Calu3 (cell line): ENCODE measurements at regions not wholly inside any gene's neighbourhood (a gene's known extent, or its start where the extent isn't known, plus 50 kb on each side); places are given as distances from the start of the nearest gene placed in this dataset.

Experiments
- BruUV-seq: library from RNA; stranded (reverse); fragments of 400-500 nt; replicated peaks from 2 replicates; lab custom pipeline; 2021; lab: Mats Ljungman, UMichigan
- CTCF ChIA-PET: fragments of 300-600 bp; sonication (Branson Sonifier 250); formaldehyde crosslinking; loops from one replicate; lab custom pipeline; 2022; ENCODE audit warnings: antibody characterized with exemption; lab: Charles Lee
- DNase-seq: peaks from one replicate; pipeline ENCODE4 v3.0.0; 2022
- H3K27ac Mint-ChIP-seq: one replicate; pipeline ENCODE4 v1.8.0; 2022; ENCODE audit warnings: mixed read lengths; ENCODE audit not compliant: unreplicated experiment
- H3K27me3 Mint-ChIP-seq: one replicate; pipeline ENCODE4 v1.8.0; 2022; ENCODE audit warnings: mixed read lengths; ENCODE audit not compliant: unreplicated experiment
- H3K36me3 Mint-ChIP-seq: one replicate; pipeline ENCODE4 v1.8.0; 2022; ENCODE audit warnings: mild to moderate bottlenecking, moderate library complexity, mixed read lengths; ENCODE audit not compliant: insufficient read depth, unreplicated experiment
- H3K4me1 Mint-ChIP-seq: one replicate; pipeline ENCODE4 v1.8.0; 2022; ENCODE audit warnings: mild to moderate bottlenecking, low read depth, mixed read lengths; ENCODE audit not compliant: unreplicated experiment
- H3K4me3 Mint-ChIP-seq: one replicate; pipeline ENCODE4 v1.8.0; 2022; ENCODE audit warnings: mild to moderate bottlenecking, low read depth, moderate library complexity, mixed read lengths; ENCODE audit not compliant: unreplicated experiment
- H3K9me3 Mint-ChIP-seq: one replicate; pipeline ENCODE4 v1.8.0; 2022; ENCODE audit warnings: low read depth, mixed read lengths; ENCODE audit not compliant: unreplicated experiment
- CTCF ChIP-seq: fragments of 200-600 bp; IDR thresholded peaks from one replicate; pipeline ENCODE4 v1.8.0; 2022; ENCODE audit warnings: antibody characterized with exemption; ENCODE audit not compliant: unreplicated experiment
- intact Hi-C: fragments of 100-400 bp; cut with micrococcal nuclease; formaldehyde crosslinking; loops from one replicate; pipeline ENCODE4 v1.10.0; 2022; ENCODE audit not compliant: unreplicated experiment

- Mint-ChIP-seq H3K9me3 (no peaks in the 10 kb centered on the region), H3K36me3 (no peaks in the 10 kb centered on the region), H3K27me3 (no peaks in the 10 kb centered on the region), H3K4me3 (no peak overlapping the region), H3K4me1 (peaks cover 17% of the 10 kb centered on the region), H3K27ac (no peak overlapping the region)
- TF ChIP-seq CTCF, result no peak
- DNase-seq, result peak; percentile 37
- no TSS peak for BruUV-seq
- intact Hi-C loops, result no loop called here
- CTCF ChIA-PET, result no interaction called here
These were observed 286.1 kb upstream of the TENM3 start for GRCh38 chr4:181957088-181957487.

GRCh38 chr4:181958446-181958845 is 284.8 kb upstream of the TENM3 start:
- BruUV-seq, result no TSS peak
- CTCF ChIA-PET, result no interaction called here
- Mint-ChIP-seq H3K4me3 (no peak overlapping the region), H3K36me3 (no peaks in the 10 kb centered on the region), H3K27me3 (no peaks in the 10 kb centered on the region), H3K4me1 (peaks cover 9% of the 10 kb centered on the region), H3K27ac (no peak overlapping the region), H3K9me3 (no peaks in the 10 kb centered on the region)
- DNase-seq, result no peak
- intact Hi-C loops, result no loop called here
- no peak for TF ChIP-seq CTCF

GRCh38 chr4:181959121-181959520 is 284.1 kb upstream of the TENM3 start:
- no peak overlapping the region for H3K27ac Mint-ChIP-seq
- H3K4me3 Mint-ChIP-seq, result no peak overlapping the region
- H3K9me3 Mint-ChIP-seq, result no peaks in the 10 kb centered on the region
- CTCF ChIA-PET, result no interaction called here
- no TSS peak for BruUV-seq
- no peak for TF ChIP-seq CTCF
- H3K4me1 Mint-ChIP-seq, result peaks cover 9% of the 10 kb centered on the region
- H3K36me3 Mint-ChIP-seq, result no peaks in the 10 kb centered on the region
- no peak for DNase-seq
- no peaks in the 10 kb centered on the region for H3K27me3 Mint-ChIP-seq
- intact Hi-C loops, result no loop called here

GRCh38 chr4:181960384-181960783 is 282.8 kb upstream of the TENM3 start:
- no TSS peak for BruUV-seq
- DNase-seq, result no peak
- intact Hi-C loops, result no loop called here
- TF ChIP-seq CTCF, result no peak
- no peaks in the 10 kb centered on the region for H3K9me3 Mint-ChIP-seq
- no peaks in the 10 kb centered on the region for H3K27me3 Mint-ChIP-seq
- H3K27ac Mint-ChIP-seq, result no peak overlapping the region
- CTCF ChIA-PET, result no interaction called here
- H3K4me1 Mint-ChIP-seq, result peaks cover 9% of the 10 kb centered on the region
- H3K36me3 Mint-ChIP-seq, result no peaks in the 10 kb centered on the region
- no peak overlapping the region for H3K4me3 Mint-ChIP-seq
